GM12872 (cell line): ENCODE measurements at regions not wholly inside any gene's neighbourhood (a gene's known extent, or its start where the extent isn't known, plus 50 kb on each side); places are given as distances from the start of the nearest gene placed in this dataset.

ENCODE experiments used
- TF ChIP-seq, protein P1 (sequence below): IDR thresholded peaks from 3 replicates; pipeline ENCODE4 v1.5.1; 2011; ENCODE audit warnings: low read depth, mild to moderate bottlenecking, low read length, moderate library complexity; ENCODE audit not compliant: insufficient read depth

DNA sequence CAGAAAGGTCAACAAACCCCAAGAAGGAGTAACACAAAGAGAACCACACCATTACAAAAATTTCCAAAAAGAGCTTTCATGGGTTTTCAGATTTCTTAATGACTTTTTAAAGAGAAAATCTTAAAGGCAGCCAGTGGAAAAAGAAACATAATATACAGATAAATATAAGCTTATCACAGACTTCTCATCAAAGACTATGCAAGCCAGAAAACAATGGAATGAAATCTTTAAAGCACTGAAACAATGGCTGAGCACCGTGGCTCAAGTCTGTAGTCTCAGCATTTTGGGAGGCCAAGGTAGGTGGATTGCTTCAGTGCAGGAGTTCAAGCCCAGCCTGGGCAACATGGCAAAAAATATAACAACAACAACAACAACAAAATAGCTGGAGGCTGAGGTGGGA, 237.4 kb downstream of the CYP26B1 start:
- TF ChIP-seq, protein P1, sequence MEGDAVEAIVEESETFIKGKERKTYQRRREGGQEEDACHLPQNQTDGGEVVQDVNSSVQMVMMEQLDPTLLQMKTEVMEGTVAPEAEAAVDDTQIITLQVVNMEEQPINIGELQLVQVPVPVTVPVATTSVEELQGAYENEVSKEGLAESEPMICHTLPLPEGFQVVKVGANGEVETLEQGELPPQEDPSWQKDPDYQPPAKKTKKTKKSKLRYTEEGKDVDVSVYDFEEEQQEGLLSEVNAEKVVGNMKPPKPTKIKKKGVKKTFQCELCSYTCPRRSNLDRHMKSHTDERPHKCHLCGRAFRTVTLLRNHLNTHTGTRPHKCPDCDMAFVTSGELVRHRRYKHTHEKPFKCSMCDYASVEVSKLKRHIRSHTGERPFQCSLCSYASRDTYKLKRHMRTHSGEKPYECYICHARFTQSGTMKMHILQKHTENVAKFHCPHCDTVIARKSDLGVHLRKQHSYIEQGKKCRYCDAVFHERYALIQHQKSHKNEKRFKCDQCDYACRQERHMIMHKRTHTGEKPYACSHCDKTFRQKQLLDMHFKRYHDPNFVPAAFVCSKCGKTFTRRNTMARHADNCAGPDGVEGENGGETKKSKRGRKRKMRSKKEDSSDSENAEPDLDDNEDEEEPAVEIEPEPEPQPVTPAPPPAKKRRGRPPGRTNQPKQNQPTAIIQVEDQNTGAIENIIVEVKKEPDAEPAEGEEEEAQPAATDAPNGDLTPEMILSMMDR = no peak

DNA sequence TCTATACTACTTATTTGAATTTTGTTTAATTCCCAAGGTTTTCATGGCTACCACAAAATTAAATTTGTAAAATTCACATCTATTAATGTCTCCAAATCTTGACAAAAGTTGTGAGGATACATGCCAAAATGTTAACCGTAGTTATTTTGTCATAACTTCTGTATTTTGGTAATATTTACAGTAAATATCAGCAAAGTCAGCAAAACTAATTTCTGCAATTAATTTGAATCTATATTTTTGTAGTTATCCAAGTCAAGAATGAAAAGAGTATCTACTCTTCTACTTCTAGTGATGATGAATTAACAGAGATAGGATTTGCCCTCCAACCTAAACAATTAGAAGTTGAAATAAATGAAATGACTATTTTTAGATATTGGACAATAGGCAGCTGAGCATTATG, 238.9 kb downstream of the CYP26B1 start:
- TF ChIP-seq, protein P1 = no peak

DNA sequence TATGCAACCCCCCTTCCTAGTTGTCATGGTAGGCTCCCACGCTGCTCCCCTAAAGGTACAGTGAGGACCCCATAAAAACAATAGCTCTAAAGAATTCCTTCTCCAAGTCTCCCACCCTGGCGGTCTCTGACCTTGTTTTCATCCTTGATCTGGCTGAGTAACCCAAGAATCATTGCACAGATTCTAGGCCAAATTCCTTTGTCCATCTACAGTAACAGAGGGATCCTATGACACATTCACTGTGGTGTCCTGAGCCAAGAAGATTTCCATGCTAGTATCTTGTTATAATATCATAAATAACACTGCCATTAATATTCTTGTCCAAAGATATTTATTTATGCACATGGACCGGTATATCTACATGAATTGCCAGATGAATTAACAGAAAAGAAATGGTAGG, 240.2 kb downstream of the CYP26B1 start:
- TF ChIP-seq, protein P1 = no peak

DNA sequence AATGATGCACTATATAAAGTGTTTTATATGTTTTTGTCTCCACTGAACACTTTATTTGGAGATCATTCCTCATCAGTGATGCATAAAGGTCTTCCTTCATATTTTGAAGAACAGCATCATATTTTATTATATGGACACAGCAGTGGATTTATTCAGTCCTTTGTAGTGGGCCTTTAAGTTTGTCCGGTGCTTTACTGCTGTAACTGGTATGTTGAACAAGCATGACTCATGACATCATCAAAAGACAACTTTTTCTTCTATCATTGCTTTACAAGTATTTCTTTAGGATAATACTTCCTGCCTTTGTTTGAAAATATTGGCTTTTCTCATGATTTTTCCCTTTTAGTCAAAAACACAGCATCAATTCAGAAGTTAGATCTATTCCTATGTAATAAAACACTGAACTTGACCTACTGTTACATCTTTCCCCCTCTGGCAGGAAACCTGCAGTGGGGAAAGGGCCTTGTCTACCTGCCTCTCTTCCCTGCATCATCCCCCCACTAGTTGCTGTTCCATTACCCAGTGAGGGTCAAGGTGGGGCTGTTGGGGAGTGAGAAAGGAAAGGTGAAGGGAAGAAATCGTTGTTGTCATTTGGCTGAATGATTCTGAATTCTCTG, 241.2 kb downstream of the CYP26B1 start:
- TF ChIP-seq, protein P1 = no peak

DNA sequence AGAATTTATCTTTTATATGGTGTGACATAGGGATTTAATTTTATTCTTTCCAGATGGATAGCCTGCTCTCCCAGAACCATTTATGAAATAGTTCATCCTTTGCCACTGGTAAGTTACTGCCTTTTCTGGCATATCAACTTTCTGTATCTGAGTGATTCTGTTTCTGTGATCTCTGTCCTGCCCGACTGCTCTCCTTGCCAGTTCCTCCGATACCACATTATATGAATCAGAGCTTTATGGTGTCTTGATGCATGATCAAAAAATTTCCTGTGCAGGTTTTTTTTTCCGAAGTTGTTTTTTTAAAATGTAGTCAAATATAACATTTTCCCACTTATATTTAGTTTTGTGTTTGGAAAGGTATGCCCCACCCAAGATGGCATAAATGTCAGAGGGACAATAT, 242.5 kb downstream of the CYP26B1 start:
- TF ChIP-seq, protein P1 = no peak

DNA sequence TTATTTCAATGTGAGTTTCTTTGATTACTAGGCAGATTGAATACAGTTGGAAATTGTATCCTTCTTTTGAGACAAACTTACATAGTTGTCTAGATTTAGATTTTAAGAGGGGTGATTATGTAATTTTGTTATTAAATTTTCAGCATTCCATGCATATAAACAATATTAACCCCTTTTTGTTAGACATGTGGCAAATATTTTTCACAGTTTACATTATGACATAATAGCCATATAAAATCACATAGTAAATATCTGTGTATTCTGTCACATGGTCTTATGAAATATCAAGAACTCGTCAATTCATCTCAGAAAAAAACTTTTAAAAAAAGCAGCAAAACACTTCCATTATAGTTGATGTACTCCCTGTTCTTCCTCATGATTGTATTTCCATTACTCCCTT, 243.8 kb downstream of the CYP26B1 start:
- TF ChIP-seq, protein P1 = no peak

DNA sequence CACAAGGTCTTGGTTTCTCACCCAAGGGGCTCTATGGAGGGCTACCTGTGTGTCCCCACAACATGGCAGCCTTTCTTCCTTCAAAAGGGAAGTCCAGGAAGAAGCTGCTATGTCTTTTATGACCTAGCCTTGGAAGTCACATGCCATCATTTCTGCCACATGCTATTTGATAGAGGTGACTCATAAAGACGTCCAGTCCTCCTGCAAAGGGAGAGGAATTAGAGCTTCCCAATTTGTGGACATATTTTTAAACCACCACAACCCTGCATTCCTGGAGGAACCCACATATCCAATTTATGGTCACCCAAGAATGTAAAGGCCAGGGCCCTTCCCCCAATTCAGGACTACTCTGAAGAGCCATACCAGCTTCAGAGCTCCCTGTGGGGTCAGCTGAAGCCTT, 246.2 kb downstream of the CYP26B1 start:
- TF ChIP-seq, protein P1 = no peak
